Endothelial cell of umbilical vein (primary cell): ENCODE measurements at regions not wholly inside any gene's neighbourhood (a gene's known extent, or its start where the extent isn't known, plus 50 kb on each side); places are given as distances from the start of the nearest gene placed in this dataset.

Source experiments
- BruUV-seq: library from RNA; stranded (reverse); fragments of 400-500 nt; replicated peaks from 2 replicates; lab custom pipeline; 2021; lab: Mats Ljungman, UMichigan
- CTCF ChIA-PET: fragments of 300-600, 350-600 bp; sonication (Branson Sonifier 250); formaldehyde crosslinking; loops from one replicate; lab custom pipeline; 2021; ENCODE audit warnings: antibody characterized with exemption, inconsistent platforms; lab: Charles Lee
- POLR2A ChIA-PET: fragments of 300-600, 350-600 bp; sonication (Branson Sonifier 250); formaldehyde crosslinking; loops from one replicate; lab custom pipeline; 2021; ENCODE audit warnings: antibody characterized with exemption, inconsistent platforms; lab: Charles Lee
- DNase-seq: peaks from one replicate; pipeline ENCODE4 v3.0.0-alpha.2; 2011; ENCODE audit warnings: low read depth, low spot score
- FAIRE-seq: peaks from 2 replicates; lab custom pipeline; 2011; peaks lifted over from hg19 to GRCh38; lab: Jason Lieb, UNC
- H2AFZ ChIP-seq: 2 replicates; pipeline ENCODE4 v1.6.0; 2012; ENCODE audit warnings: low read depth, low read length, control low read depth, inconsistent platforms
- H3K27ac ChIP-seq: 2 replicates; pipeline ENCODE4 v1.5.1; 2011; ENCODE audit warnings: low read depth, mild to moderate bottlenecking, control low read depth, low read length, moderate library complexity; ENCODE audit not compliant: insufficient read depth
- H3K27me3 ChIP-seq, 2 experiments: 2 replicates each; pipeline versions ENCODE4 v1.6.0 to v1.6.1; 2011; ENCODE audit warnings: low read length in 2 of 2, mixed read lengths in 1 of 2; ENCODE audit not compliant: control insufficient read depth in 2 of 2, insufficient read depth in 2 of 2
- H3K36me3 ChIP-seq, 2 experiments: 2 replicates in 1 of 2; 3 replicates in 1 of 2; pipeline ENCODE4 v1.5.1; 2011; ENCODE audit warnings: low read length in 2 of 2, mild to moderate bottlenecking in 1 of 2, moderate library complexity in 1 of 2; ENCODE audit not compliant: control insufficient read depth in 2 of 2, insufficient read depth in 2 of 2; ENCODE audit errors: extremely low read depth in 1 of 2
- H3K4me1 ChIP-seq: 3 replicates; pipeline ENCODE4 v1.5.1; 2011; ENCODE audit warnings: mild to moderate bottlenecking, low read length; ENCODE audit not compliant: control insufficient read depth, insufficient read depth; ENCODE audit errors: extremely low read depth
- H3K4me2 ChIP-seq: 2 replicates; pipeline ENCODE4 v1.6.1; 2011; ENCODE audit warnings: low read length, control low read depth, mixed read lengths; ENCODE audit not compliant: insufficient read depth
- H3K4me3 ChIP-seq, 3 experiments: fragments of 200-600 bp in 1 of 3; sonication (generic), shearing (Covaris generic) in 1 of 3; replicated peaks in 1 of 3; 2 replicates each; pipeline ENCODE4 v1.5.1; 2011 to 2016; ENCODE audit warnings: control low read depth in 3 of 3, low read length in 3 of 3, mild to moderate bottlenecking in 2 of 3, inconsistent platforms in 1 of 3, low read depth in 1 of 3, moderate library complexity in 1 of 3; ENCODE audit not compliant: insufficient read depth in 1 of 3
- H3K79me2 ChIP-seq: 2 replicates; pipeline ENCODE4 v1.6.0; 2012; ENCODE audit warnings: low read length, inconsistent platforms; ENCODE audit not compliant: control insufficient read depth, insufficient read depth
- H3K9ac ChIP-seq: replicated peaks from 2 replicates; pipeline ENCODE3; 2011; ENCODE audit warnings: low read length, control low read depth; ENCODE audit not compliant: insufficient read depth; ENCODE audit errors: extremely low read depth
- H3K9me1 ChIP-seq: replicated peaks from 3 replicates; pipeline ENCODE4 v1.6.0; 2011; ENCODE audit warnings: mild to moderate bottlenecking, low read length; ENCODE audit not compliant: control insufficient read depth, insufficient read depth; ENCODE audit errors: extremely low read depth
- H3K9me3 ChIP-seq: replicated peaks from 2 replicates; pipeline ENCODE4 v1.5.1; 2012; ENCODE audit warnings: low read length, inconsistent platforms; ENCODE audit not compliant: control insufficient read depth, insufficient read depth
- H4K20me1 ChIP-seq: replicated peaks from 2 replicates; pipeline ENCODE3; 2011; ENCODE audit warnings: mild to moderate bottlenecking, low read length; ENCODE audit not compliant: control insufficient read depth, insufficient read depth; ENCODE audit errors: extremely low read depth
- EZH2 ChIP-seq: IDR thresholded peaks from 2 replicates; pipeline ENCODE4 v1.6.1; 2012; ENCODE audit warnings: borderline replicate concordance, low read depth, mild to moderate bottlenecking, moderate library complexity, low read length, inconsistent platforms; ENCODE audit not compliant: severe bottlenecking
- FOS ChIP-seq: IDR thresholded peaks from 2 replicates; pipeline ENCODE4 v1.6.1; 2011; ENCODE audit warnings: mild to moderate bottlenecking, low read length, moderate library complexity, borderline replicate concordance; ENCODE audit not compliant: insufficient read depth
- GATA2 ChIP-seq: IDR thresholded peaks from 2 replicates; pipeline ENCODE4 v1.7.0; 2011; ENCODE audit warnings: low read depth, mild to moderate bottlenecking, moderate library complexity, mixed read lengths, low read length; ENCODE audit not compliant: insufficient read length, insufficient read depth
- JUN ChIP-seq: IDR thresholded peaks from 2 replicates; pipeline ENCODE4 v1.6.1; 2011; ENCODE audit warnings: borderline replicate concordance, low read depth; ENCODE audit not compliant: insufficient read length, insufficient read depth
- MYC ChIP-seq: IDR thresholded peaks from one replicate; pipeline ENCODE4 v1.6.1; 2011; ENCODE audit warnings: mild to moderate bottlenecking, low read depth, low read length
- POLR2A ChIP-seq: IDR thresholded peaks from 2 replicates; pipeline ENCODE4 v1.6.1; 2012; ENCODE audit warnings: low read depth, mild to moderate bottlenecking, control low read depth, low read length
- POLR2AphosphoS5 ChIP-seq: IDR thresholded peaks from 2 replicates; pipeline ENCODE4 v1.6.1; 2012; ENCODE audit warnings: low read depth, mild to moderate bottlenecking, control low read depth, low read length, moderate library complexity; ENCODE audit not compliant: insufficient read depth
- dilution Hi-C: fragments of 300-500 bp; cut with MboI; formaldehyde crosslinking; loops from one replicate; pipeline ENCODE4 v1.15.0; 2019; ENCODE audit warnings: low sequenced_read_pairs; ENCODE audit not compliant: extremely low pct_ligation_motif_present
- intact Hi-C: fragments of 100-400 bp; cut with micrococcal nuclease; formaldehyde crosslinking; loops from one replicate; pipeline ENCODE4 v1.10.0; 2022
- TF ChIP-seq, protein P1 (sequence below): IDR thresholded peaks from 2 replicates; pipeline ENCODE4 v1.6.1; 2011; ENCODE audit not compliant: insufficient read depth, insufficient read length
- TF ChIP-seq, protein P2 (sequence below), 2 donors: IDR thresholded peaks; 1 replicate in 1 of 2; 2 replicates in 1 of 2; pipeline ENCODE4 v1.5.1; 2011; ENCODE audit warnings: low read length in 2 of 2, mild to moderate bottlenecking in 2 of 2, moderate library complexity in 2 of 2, control low read depth in 1 of 2, inconsistent platforms in 1 of 2, low read depth in 1 of 2; ENCODE audit not compliant: insufficient read depth in 1 of 2; ENCODE audit errors: extremely low read depth in 1 of 2

DNA sequence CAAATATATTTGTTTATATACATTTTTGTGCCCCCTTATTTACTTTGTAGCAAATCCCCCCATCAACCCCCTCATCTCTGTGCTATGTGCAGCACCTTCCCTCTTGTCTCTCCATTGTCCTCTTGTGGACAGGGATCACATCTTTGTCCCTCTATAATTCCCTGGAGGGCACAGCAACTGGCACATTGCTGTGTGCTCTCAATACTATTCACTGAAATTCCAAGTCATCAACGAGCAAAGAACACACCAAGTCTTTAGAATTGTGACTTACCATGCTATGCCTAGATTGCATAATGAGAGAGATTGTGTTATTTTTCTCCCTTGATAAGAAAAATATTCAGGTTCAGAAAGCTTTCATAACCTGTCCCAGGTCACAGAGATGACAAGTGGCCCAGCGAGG is 54.6 kb upstream of the ACAN start:
- ChIA-PET CTCF (no interaction called here), POLR2A (no interaction called here)
- peaks cover 5 to 11% of the 10 kb centered on the region in 2 experiments for H3K27me3 ChIP-seq
- no peak overlapping the region for H3K4me3 ChIP-seq
- TF ChIP-seq MYC (no peak), FOS (no peak), JUN (no peak), GATA2 (no peak), POLR2A (no peak), EZH2 (no peak), POLR2AphosphoS5 (no peak)
- TF ChIP-seq, protein P1, sequence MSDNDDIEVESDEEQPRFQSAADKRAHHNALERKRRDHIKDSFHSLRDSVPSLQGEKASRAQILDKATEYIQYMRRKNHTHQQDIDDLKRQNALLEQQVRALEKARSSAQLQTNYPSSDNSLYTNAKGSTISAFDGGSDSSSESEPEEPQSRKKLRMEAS: no peak
- TF ChIP-seq, protein P2, sequence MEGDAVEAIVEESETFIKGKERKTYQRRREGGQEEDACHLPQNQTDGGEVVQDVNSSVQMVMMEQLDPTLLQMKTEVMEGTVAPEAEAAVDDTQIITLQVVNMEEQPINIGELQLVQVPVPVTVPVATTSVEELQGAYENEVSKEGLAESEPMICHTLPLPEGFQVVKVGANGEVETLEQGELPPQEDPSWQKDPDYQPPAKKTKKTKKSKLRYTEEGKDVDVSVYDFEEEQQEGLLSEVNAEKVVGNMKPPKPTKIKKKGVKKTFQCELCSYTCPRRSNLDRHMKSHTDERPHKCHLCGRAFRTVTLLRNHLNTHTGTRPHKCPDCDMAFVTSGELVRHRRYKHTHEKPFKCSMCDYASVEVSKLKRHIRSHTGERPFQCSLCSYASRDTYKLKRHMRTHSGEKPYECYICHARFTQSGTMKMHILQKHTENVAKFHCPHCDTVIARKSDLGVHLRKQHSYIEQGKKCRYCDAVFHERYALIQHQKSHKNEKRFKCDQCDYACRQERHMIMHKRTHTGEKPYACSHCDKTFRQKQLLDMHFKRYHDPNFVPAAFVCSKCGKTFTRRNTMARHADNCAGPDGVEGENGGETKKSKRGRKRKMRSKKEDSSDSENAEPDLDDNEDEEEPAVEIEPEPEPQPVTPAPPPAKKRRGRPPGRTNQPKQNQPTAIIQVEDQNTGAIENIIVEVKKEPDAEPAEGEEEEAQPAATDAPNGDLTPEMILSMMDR (IDR thresholded peaks at IDR 0.05; ENCODE audit: extremely low read depth in 1 of 2, insufficient read depth in 1 of 2, low read depth in 1 of 2, low read length in 2 of 2): no peak
- no TSS peak for BruUV-seq
- no peak overlapping the region for H3K27ac ChIP-seq
- H4K20me1 ChIP-seq: no peaks in the 10 kb centered on the region
- no peak overlapping the region for H3K9ac ChIP-seq
- dilution Hi-C loops: no loop called here
- DNase-seq (no peak), FAIRE-seq (no peak)
- H3K36me3 ChIP-seq: no peaks in the 10 kb centered on the region
- no peaks in the 10 kb centered on the region for H3K79me2 ChIP-seq
- intact Hi-C loops: no loop called here
- peaks cover 7% of the 10 kb centered on the region for H3K4me1 ChIP-seq
- no peaks in the 10 kb centered on the region for H3K9me1 ChIP-seq
- no peaks in the 10 kb centered on the region for H3K9me3 ChIP-seq
- no peak overlapping the region for H3K4me2 ChIP-seq
- H2AFZ ChIP-seq: no peak overlapping the region
